ENCODE measurements at regions not wholly inside any gene's neighbourhood (a gene's known extent, or its start where the extent isn't known, plus 50 kb on each side); places are given as distances from the start of the nearest gene placed in this dataset.

- H3K27ac ChIP-seq (ENCODE audit: low read depth, low read length, severe bottlenecking) = no peak overlapping the region
- H3K4me3 ChIP-seq (ENCODE audit: extremely low read depth, insufficient read depth, low read length, poor library complexity, severe bottlenecking) = no peak overlapping the region
- no peaks in the 10 kb centered on the region for H3K4me1 ChIP-seq (ENCODE audit: control insufficient read depth, insufficient read depth, low read length, poor library complexity, severe bottlenecking)
- no peaks in the 10 kb centered on the region for H3K36me3 ChIP-seq (ENCODE audit: control insufficient read depth, insufficient read depth, low read length)
- no peaks in the 10 kb centered on the region for H3K9me3 ChIP-seq (ENCODE audit: control insufficient read depth, low read length)
These were observed 280.5 kb downstream of the TLL1 start for GRCh38 chr4:166153548-166153947.

GRCh38 chr4:166162327-166162726 lies 289.3 kb downstream of the TLL1 start:
- WGBS, 2 experiments (ENCODE audit: insufficient coverage in 2 of 2) = 82 to 100% methylated on average over 2 of the region's 4 CpGs
- Histone ChIP-seq H3K27ac (ENCODE audit: low read depth, low read length, severe bottlenecking) (no peak overlapping the region), H3K36me3 (ENCODE audit: control insufficient read depth, insufficient read depth, low read length) (no peaks in the 10 kb centered on the region), H3K4me3 (ENCODE audit: extremely low read depth, insufficient read depth, low read length, poor library complexity, severe bottlenecking) (no peak overlapping the region), H3K9me3 (ENCODE audit: control insufficient read depth, low read length) (no peaks in the 10 kb centered on the region), H3K4me1 (ENCODE audit: control insufficient read depth, insufficient read depth, low read length, poor library complexity, severe bottlenecking) (no peaks in the 10 kb centered on the region)

GRCh38 chr4:166165829-166166420 lies 292.9 kb downstream of the TLL1 start:
- 0 to 3% methylated on average over 3 to 5 of the region's 7 CpGs for WGBS, 2 experiments (ENCODE audit: insufficient coverage in 2 of 2)
- Histone ChIP-seq H3K9me3 (ENCODE audit: control insufficient read depth, low read length) (no peaks in the 10 kb centered on the region), H3K4me3 (ENCODE audit: extremely low read depth, insufficient read depth, low read length, poor library complexity, severe bottlenecking) (no peak overlapping the region), H3K4me1 (ENCODE audit: control insufficient read depth, insufficient read depth, low read length, poor library complexity, severe bottlenecking) (no peaks in the 10 kb centered on the region), H3K36me3 (ENCODE audit: control insufficient read depth, insufficient read depth, low read length) (no peaks in the 10 kb centered on the region), H3K27ac (ENCODE audit: low read depth, low read length, severe bottlenecking) (no peak overlapping the region)

- WGBS, 2 experiments (ENCODE audit: insufficient coverage in 2 of 2) = 71% methylated on average over 1 of the region's 3 CpGs; no CpG with 5 or more reads in 1 of the 2 experiments
- no peaks in the 10 kb centered on the region for H3K4me1 ChIP-seq (ENCODE audit: control insufficient read depth, insufficient read depth, low read length, poor library complexity, severe bottlenecking)
- no peaks in the 10 kb centered on the region for H3K36me3 ChIP-seq (ENCODE audit: control insufficient read depth, insufficient read depth, low read length)
- no peaks in the 10 kb centered on the region for H3K9me3 ChIP-seq (ENCODE audit: control insufficient read depth, low read length)
- H3K4me3 ChIP-seq (ENCODE audit: extremely low read depth, insufficient read depth, low read length, poor library complexity, severe bottlenecking) = no peak overlapping the region
- H3K27ac ChIP-seq (ENCODE audit: low read depth, low read length, severe bottlenecking) = no peak overlapping the region
These were observed 296.1 kb downstream of the TLL1 start for GRCh38 chr4:166169111-166169510.

- H3K4me3 ChIP-seq (ENCODE audit: extremely low read depth, insufficient read depth, low read length, poor library complexity, severe bottlenecking) = no peak overlapping the region
- no peak overlapping the region for H3K27ac ChIP-seq (ENCODE audit: low read depth, low read length, severe bottlenecking)
- H3K36me3 ChIP-seq (ENCODE audit: control insufficient read depth, insufficient read depth, low read length) = no peaks in the 10 kb centered on the region
- no peaks in the 10 kb centered on the region for H3K4me1 ChIP-seq (ENCODE audit: control insufficient read depth, insufficient read depth, low read length, poor library complexity, severe bottlenecking)
- WGBS, 2 experiments (ENCODE audit: insufficient coverage in 2 of 2) = 88% methylated on average over 2 of the region's 2 CpGs; no CpG with 5 or more reads in 1 of the 2 experiments
- H3K9me3 ChIP-seq (ENCODE audit: control insufficient read depth, low read length) = no peaks in the 10 kb centered on the region
These were observed 299.6 kb downstream of the TLL1 start for GRCh38 chr4:166172619-166173018.

GRCh38 chr4:166174717-166175490 lies 301.9 kb downstream of the TLL1 start:
- Histone ChIP-seq H3K27ac (ENCODE audit: low read depth, low read length, severe bottlenecking) (peak overlapping the region; percentile 41), H3K4me1 (ENCODE audit: control insufficient read depth, insufficient read depth, low read length, poor library complexity, severe bottlenecking) (no peaks in the 10 kb centered on the region), H3K4me3 (ENCODE audit: extremely low read depth, insufficient read depth, low read length, poor library complexity, severe bottlenecking) (no peak overlapping the region), H3K9me3 (ENCODE audit: control insufficient read depth, low read length) (no peaks in the 10 kb centered on the region), H3K36me3 (ENCODE audit: control insufficient read depth, insufficient read depth, low read length) (no peaks in the 10 kb centered on the region)
- 94 to 100% methylated on average over 2 of the region's 4 CpGs for WGBS, 2 experiments (ENCODE audit: insufficient coverage in 2 of 2)

GRCh38 chr4:166182145-166182544 lies 309.1 kb downstream of the TLL1 start:
- no peaks in the 10 kb centered on the region for H3K4me1 ChIP-seq (ENCODE audit: control insufficient read depth, insufficient read depth, low read length, poor library complexity, severe bottlenecking)
- WGBS, 2 experiments (ENCODE audit: insufficient coverage in 2 of 2) = 92% methylated on average over 2 of the region's 2 CpGs; no CpG with 5 or more reads in 1 of the 2 experiments
- H3K27ac ChIP-seq (ENCODE audit: low read depth, low read length, severe bottlenecking) = no peak overlapping the region
- no peaks in the 10 kb centered on the region for H3K9me3 ChIP-seq (ENCODE audit: control insufficient read depth, low read length)
- no peaks in the 10 kb centered on the region for H3K36me3 ChIP-seq (ENCODE audit: control insufficient read depth, insufficient read depth, low read length)
- no peak overlapping the region for H3K4me3 ChIP-seq (ENCODE audit: extremely low read depth, insufficient read depth, low read length, poor library complexity, severe bottlenecking)

- no peaks in the 10 kb centered on the region for H3K36me3 ChIP-seq (ENCODE audit: control insufficient read depth, insufficient read depth, low read length)
- H3K4me1 ChIP-seq (ENCODE audit: control insufficient read depth, insufficient read depth, low read length, poor library complexity, severe bottlenecking) = no peaks in the 10 kb centered on the region
These were observed 322.1 kb downstream of the TLL1 start for GRCh38 chr4:166195101-166195500.

GRCh38 chr4:166197166-166197565 lies 324.1 kb downstream of the TLL1 start:
- no peaks in the 10 kb centered on the region for H3K4me1 ChIP-seq (ENCODE audit: control insufficient read depth, insufficient read depth, low read length, poor library complexity, severe bottlenecking)
- no peak overlapping the region for H3K4me3 ChIP-seq (ENCODE audit: extremely low read depth, insufficient read depth, low read length, poor library complexity, severe bottlenecking)
- no peak overlapping the region for H3K27ac ChIP-seq (ENCODE audit: low read depth, low read length, severe bottlenecking)
- H3K36me3 ChIP-seq (ENCODE audit: control insufficient read depth, insufficient read depth, low read length) = no peaks in the 10 kb centered on the region
- WGBS, 2 experiments (ENCODE audit: insufficient coverage in 2 of 2) = 92% methylated on average over 2 of the region's 3 CpGs; no CpG with 5 or more reads in 1 of the 2 experiments
- H3K9me3 ChIP-seq (ENCODE audit: control insufficient read depth, low read length) = no peaks in the 10 kb centered on the region

More at GRCh38 chr4:166195101-166195500, 322.1 kb downstream of the TLL1 start:
- Histone ChIP-seq H3K9me3 (ENCODE audit: control insufficient read depth, low read length) (no peaks in the 10 kb centered on the region), H3K4me3 (ENCODE audit: extremely low read depth, insufficient read depth, low read length, poor library complexity, severe bottlenecking) (no peak overlapping the region), H3K27ac (ENCODE audit: low read depth, low read length, severe bottlenecking) (no peak overlapping the region)

- Histone ChIP-seq H3K27ac (ENCODE audit: low read depth, low read length, severe bottlenecking) (no peak overlapping the region), H3K4me1 (ENCODE audit: control insufficient read depth, insufficient read depth, low read length, poor library complexity, severe bottlenecking) (no peaks in the 10 kb centered on the region), H3K9me3 (ENCODE audit: control insufficient read depth, low read length) (no peaks in the 10 kb centered on the region), H3K4me3 (ENCODE audit: extremely low read depth, insufficient read depth, low read length, poor library complexity, severe bottlenecking) (no peak overlapping the region), H3K36me3 (ENCODE audit: control insufficient read depth, insufficient read depth, low read length) (no peaks in the 10 kb centered on the region)
- WGBS, 2 experiments (ENCODE audit: insufficient coverage in 2 of 2) = 80 to 81% methylated on average over 4 of the region's 6 CpGs
These were observed 325.0 kb downstream of the TLL1 start for GRCh38 chr4:166198041-166198440.

All from mesodermal cell (in vitro differentiated cells).